A673 (cell line): ENCODE measurements at regions not wholly inside any gene's neighbourhood (a gene's known extent, or its start where the extent isn't known, plus 50 kb on each side); places are given as distances from the start of the nearest gene placed in this dataset.

Source experiments
- CTCF ChIP-seq: fragments of 300-800, 200-600 bp; sonication (generic); conservative IDR thresholded peaks from 2 replicates; pipeline ENCODE4 v1.5.1; 2017; ENCODE audit warnings: low read depth, mild to moderate bottlenecking, antibody characterized with exemption, low read length, moderate library complexity, mixed read lengths
- EZH2 ChIP-seq: fragments of 200-600 bp; sonication (generic); IDR thresholded peaks from 2 replicates; pipeline ENCODE4 v1.6.1; 2017; ENCODE audit warnings: borderline replicate concordance, low read depth, mild to moderate bottlenecking, mixed read lengths, antibody characterized with exemption, low read length; ENCODE audit not compliant: poor library complexity, severe bottlenecking

GRCh38 chr9:23220957-23221356, 605.1 kb downstream of the ELAVL2 start:
- no peak for TF ChIP-seq CTCF
- no peak for TF ChIP-seq EZH2
